ENCODE measurements at regions not wholly inside any gene's neighbourhood (a gene's known extent, or its start where the extent isn't known, plus 50 kb on each side); places are given as distances from the start of the nearest gene placed in this dataset.
"Not testable (repeated sequence)": the region's sequence is repeated elsewhere in the genome, so short reads cannot be mapped to it uniquely, and the experiment has no call there.

DNA sequence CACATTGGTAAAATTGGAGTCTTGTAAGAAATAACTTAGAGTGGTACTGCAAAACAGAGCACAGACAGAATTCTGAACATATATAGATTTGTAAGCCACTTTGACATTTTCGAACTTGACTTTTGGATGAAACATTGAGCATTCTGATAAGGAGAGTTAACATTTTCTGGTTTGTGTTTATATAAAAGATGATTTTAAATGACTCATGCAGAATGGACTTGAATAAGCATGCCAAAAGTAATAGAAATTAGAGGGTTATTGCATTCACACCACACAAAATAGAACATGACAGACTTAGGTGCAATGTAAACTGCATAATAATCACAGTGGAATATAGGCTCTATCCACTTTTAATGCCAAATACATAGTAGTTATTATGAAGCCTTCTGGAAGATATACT lies 507.0 kb downstream of the DACH1 start:
- no peak for DNase-seq
- Histone ChIP-seq H3K36me3 (no peaks in the 10 kb centered on the region), H3K27me3 (no peaks in the 10 kb centered on the region), H3K9me3 (no peaks in the 10 kb centered on the region), H3K27ac (no peak overlapping the region), H3K4me1 (no peaks in the 10 kb centered on the region), H3K4me3 (no peak overlapping the region)
- TF ChIP-seq POLR2AphosphoS5 (IDR thresholded peaks at IDR 0.05) (no peak), POLR2A (IDR thresholded peaks at IDR 0.05) (no peak), EP300 (IDR thresholded peaks at IDR 0.05) (no peak)
- TF ChIP-seq, protein P1, sequence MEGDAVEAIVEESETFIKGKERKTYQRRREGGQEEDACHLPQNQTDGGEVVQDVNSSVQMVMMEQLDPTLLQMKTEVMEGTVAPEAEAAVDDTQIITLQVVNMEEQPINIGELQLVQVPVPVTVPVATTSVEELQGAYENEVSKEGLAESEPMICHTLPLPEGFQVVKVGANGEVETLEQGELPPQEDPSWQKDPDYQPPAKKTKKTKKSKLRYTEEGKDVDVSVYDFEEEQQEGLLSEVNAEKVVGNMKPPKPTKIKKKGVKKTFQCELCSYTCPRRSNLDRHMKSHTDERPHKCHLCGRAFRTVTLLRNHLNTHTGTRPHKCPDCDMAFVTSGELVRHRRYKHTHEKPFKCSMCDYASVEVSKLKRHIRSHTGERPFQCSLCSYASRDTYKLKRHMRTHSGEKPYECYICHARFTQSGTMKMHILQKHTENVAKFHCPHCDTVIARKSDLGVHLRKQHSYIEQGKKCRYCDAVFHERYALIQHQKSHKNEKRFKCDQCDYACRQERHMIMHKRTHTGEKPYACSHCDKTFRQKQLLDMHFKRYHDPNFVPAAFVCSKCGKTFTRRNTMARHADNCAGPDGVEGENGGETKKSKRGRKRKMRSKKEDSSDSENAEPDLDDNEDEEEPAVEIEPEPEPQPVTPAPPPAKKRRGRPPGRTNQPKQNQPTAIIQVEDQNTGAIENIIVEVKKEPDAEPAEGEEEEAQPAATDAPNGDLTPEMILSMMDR (IDR thresholded peaks at IDR 0.05), result no peak
- intact Hi-C loops (cut with DNase I), result no loop called here
- 86 to 91% methylated on average over 1 of the region's 1 CpG for WGBS, 2 donors

DNA sequence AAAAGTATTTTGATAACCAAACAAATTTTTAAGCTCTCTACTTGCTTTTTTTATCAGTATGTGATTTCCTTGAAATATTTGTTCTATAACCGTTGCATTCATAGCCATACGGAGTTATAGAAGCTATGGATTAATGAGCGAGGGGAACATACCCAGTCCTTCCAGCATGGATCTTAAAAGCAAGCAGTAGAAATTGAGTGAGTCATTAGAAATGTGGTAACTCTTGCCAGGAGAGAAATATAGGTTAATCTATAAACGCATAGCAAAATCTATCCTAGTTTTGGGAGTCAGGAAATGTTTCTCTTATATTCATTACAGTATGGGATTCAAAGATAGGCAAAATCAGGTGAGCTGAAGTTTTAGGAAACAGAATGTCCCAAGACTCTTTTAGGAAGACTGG lies 507.4 kb downstream of the DACH1 start:
- no peak overlapping the region for H3K27ac ChIP-seq
- no peaks in the 10 kb centered on the region for H3K27me3 ChIP-seq
- no peaks in the 10 kb centered on the region for H3K36me3 ChIP-seq
- no peak for DNase-seq
- H3K4me3 ChIP-seq, result no peak overlapping the region
- WGBS, 2 donors, result 92 to 96% methylated on average over 4 of the region's 4 CpGs
- intact Hi-C loops (cut with DNase I), result no loop called here
- no peaks in the 10 kb centered on the region for H3K9me3 ChIP-seq
- TF ChIP-seq POLR2A (IDR thresholded peaks at IDR 0.05) (no peak), EP300 (IDR thresholded peaks at IDR 0.05) (no peak), POLR2AphosphoS5 (IDR thresholded peaks at IDR 0.05) (no peak)
- TF ChIP-seq, protein P1 (IDR thresholded peaks at IDR 0.05), result no peak
- no peaks in the 10 kb centered on the region for H3K4me1 ChIP-seq

DNA sequence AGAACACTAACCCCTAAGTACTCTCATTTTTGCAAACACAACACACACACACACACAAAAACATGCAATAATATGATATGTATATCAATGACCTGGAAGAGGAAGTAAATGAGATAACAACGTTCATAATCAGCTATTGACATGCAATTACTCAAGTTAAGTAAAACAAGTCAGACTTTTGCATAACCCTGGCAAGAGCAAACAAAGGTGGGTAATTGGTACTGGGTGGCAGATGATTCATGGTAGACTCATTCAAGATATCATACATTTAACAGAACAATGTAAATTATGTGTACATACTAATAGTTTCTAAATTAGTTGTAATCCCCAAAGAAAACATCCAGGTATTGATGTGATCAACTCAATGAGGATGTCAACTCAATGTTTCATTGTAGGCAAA lies 508.8 kb downstream of the DACH1 start:
- intact Hi-C loops (cut with DNase I), result no loop called here
- TF ChIP-seq EP300 (IDR thresholded peaks at IDR 0.05) (no peak), POLR2A (IDR thresholded peaks at IDR 0.05) (no peak), POLR2AphosphoS5 (IDR thresholded peaks at IDR 0.05) (no peak)
- TF ChIP-seq, protein P1 (IDR thresholded peaks at IDR 0.05), result no peak
- Histone ChIP-seq H3K4me3 (no peak overlapping the region), H3K36me3 (no peaks in the 10 kb centered on the region), H3K27ac (no peak overlapping the region), H3K9me3 (no peaks in the 10 kb centered on the region), H3K4me1 (no peaks in the 10 kb centered on the region), H3K27me3 (no peaks in the 10 kb centered on the region)
- 9 to 51% methylated on average over 1 of the region's 1 CpG for WGBS, 2 donors
- DNase-seq, result no peak

DNA sequence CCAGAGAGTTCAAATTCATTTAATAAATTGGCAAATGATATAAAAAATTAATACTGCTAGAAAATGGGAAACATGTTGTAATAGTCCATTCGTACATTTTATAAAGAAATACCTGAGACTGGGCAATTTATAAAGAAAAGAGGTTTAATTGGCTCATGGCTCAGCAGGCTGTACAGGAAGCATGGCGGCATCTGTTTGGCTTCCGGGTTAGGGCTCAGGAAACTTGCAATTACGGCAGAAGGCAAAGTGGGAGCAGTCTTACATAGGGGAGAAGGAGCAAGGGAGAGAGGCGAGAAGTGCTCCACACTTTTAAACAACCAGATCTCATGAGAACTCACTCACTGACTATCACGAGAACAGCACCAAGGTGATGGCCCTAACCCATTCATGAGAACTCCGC lies 512.0 kb downstream of the DACH1 start:
- intact Hi-C loops (cut with DNase I), result no loop called here
- Histone ChIP-seq H3K27me3 (no peaks in the 10 kb centered on the region), H3K4me1 (no peaks in the 10 kb centered on the region), H3K27ac (no peak overlapping the region), H3K9me3 (no peaks in the 10 kb centered on the region), H3K36me3 (no peaks in the 10 kb centered on the region), H3K4me3 (no peak overlapping the region)
- 94 to 95% methylated on average over 7 of the region's 7 CpGs for WGBS, 2 donors
- DNase-seq, result no peak
- no peak for TF ChIP-seq POLR2AphosphoS5 (IDR thresholded peaks at IDR 0.05)
- TF ChIP-seq EP300 (IDR thresholded peaks at IDR 0.05), result no peak
- no peak for TF ChIP-seq POLR2A (IDR thresholded peaks at IDR 0.05)
- TF ChIP-seq, protein P1 (IDR thresholded peaks at IDR 0.05), result no peak

DNA sequence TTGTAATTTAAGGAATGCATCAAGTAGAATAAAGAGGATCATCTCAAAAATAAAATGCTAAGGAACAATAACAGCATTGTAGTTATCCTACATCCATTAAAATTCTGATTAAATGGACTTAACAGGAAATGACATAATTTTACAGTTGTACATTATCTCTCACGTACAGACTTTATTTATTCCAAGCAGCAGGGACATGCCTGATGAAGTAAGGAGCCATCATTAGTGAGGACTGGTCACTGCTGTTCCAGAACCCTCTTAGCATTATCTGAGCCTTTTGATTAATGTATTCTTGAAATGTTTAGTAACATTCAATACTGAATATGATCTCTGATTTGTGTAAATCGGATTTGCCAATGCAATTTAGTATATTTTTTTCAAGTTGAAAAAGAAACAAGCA lies 516.1 kb downstream of the DACH1 start:
- H3K4me1 ChIP-seq, result no peaks in the 10 kb centered on the region
- TF ChIP-seq POLR2AphosphoS5 (IDR thresholded peaks at IDR 0.05), result no peak
- TF ChIP-seq POLR2A (IDR thresholded peaks at IDR 0.05), result no peak
- TF ChIP-seq EP300 (IDR thresholded peaks at IDR 0.05), result no peak
- TF ChIP-seq, protein P1 (IDR thresholded peaks at IDR 0.05), result no peak
- no peak overlapping the region for H3K4me3 ChIP-seq
- no peaks in the 10 kb centered on the region for H3K9me3 ChIP-seq
- WGBS, 2 donors, result 73 to 79% methylated on average over 2 of the region's 2 CpGs
- DNase-seq, result no peak
- H3K27ac ChIP-seq, result no peak overlapping the region
- no peaks in the 10 kb centered on the region for H3K36me3 ChIP-seq
- H3K27me3 ChIP-seq, result no peaks in the 10 kb centered on the region
- intact Hi-C loops (cut with DNase I), result no loop called here

DNA sequence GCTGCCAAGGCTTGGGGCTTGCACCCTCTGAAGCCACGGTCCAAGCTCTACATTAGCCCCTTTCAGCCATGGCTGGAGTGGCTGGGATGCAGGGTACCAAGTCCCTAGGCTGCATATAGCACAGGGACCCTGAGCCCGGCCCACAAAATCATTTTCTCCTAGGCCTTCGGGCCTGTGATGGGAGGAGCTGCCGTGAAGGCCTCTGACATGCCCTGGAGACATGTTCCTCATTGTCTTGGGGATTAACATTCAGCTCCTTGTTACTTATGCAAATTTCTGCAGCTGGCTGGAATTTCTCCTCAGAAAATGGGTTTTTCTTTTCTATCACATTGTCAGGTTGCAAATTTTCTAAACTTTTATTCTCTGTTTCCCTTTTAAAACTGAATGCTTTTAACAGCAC lies 521.1 kb downstream of the DACH1 start:
- intact Hi-C loops (cut with DNase I); H3K27me3 ChIP-seq; DNase-seq; H3K27ac ChIP-seq; H3K9me3 ChIP-seq; H3K36me3 ChIP-seq; H3K4me3 ChIP-seq; H3K4me1 ChIP-seq: not testable (repeated sequence)
- 82 to 91% methylated on average over 4 of the region's 4 CpGs for WGBS, 2 donors

Measured in sigmoid colon (tissue), 6 donors.